SK-N-SH treated with all-trans-retinoic acid at 6 μM for 48 hours (cell line): ENCODE measurements at regions not wholly inside any gene's neighbourhood (a gene's known extent, or its start where the extent isn't known, plus 50 kb on each side); places are given as distances from the start of the nearest gene placed in this dataset.

Experiments used
- ATAC-seq: fragments of 200-7000 bp; cut with Tn5 transposase; 3 replicates; pipeline ENCODE4 v1.9.1; 2020; ENCODE audit warnings: mild to moderate bottlenecking, moderate library complexity
- ARNTL ChIP-seq: fragments of 450-650 bp; formaldehyde crosslinking; IDR thresholded peaks from 2 replicates; pipeline ENCODE4 v1.5.0; 2020; ENCODE audit warnings: low read depth, mild to moderate bottlenecking, moderate library complexity, borderline replicate concordance
- BACH2 ChIP-seq: fragments of 250-450 bp; sonication (Bioruptor Pico); IDR thresholded peaks from 2 replicates; pipeline ENCODE4 v1.9.0; 2021; ENCODE audit warnings: mild to moderate bottlenecking, borderline replicate concordance
- CREB5 ChIP-seq: fragments of 250-450 bp; sonication (Bioruptor Pico); IDR thresholded peaks from 2 replicates; pipeline ENCODE4 v1.5.1; 2020; ENCODE audit warnings: low read depth, mild to moderate bottlenecking, moderate library complexity
- CSDC2 ChIP-seq: fragments of 250-450 bp; sonication (Bioruptor Pico); IDR thresholded peaks from 2 replicates; pipeline ENCODE4 v1.5.0; 2020; ENCODE audit warnings: mild to moderate bottlenecking, moderate library complexity
- CSRNP3 ChIP-seq: fragments of 250-450 bp; sonication (Bioruptor Pico); IDR thresholded peaks from 2 replicates; pipeline ENCODE4 v1.5.1; 2021; ENCODE audit warnings: mild to moderate bottlenecking, moderate library complexity
- ESRRG ChIP-seq: fragments of 250-450 bp; sonication (Bioruptor Pico); IDR thresholded peaks from 2 replicates; pipeline ENCODE4 v1.6.1; 2021; ENCODE audit warnings: mild to moderate bottlenecking
- GLIS3 ChIP-seq: fragments of 250-450 bp; sonication (Bioruptor Pico); IDR thresholded peaks from 2 replicates; pipeline ENCODE4 v1.5.0; 2020; ENCODE audit warnings: mild to moderate bottlenecking, moderate library complexity
- ISL1 ChIP-seq: fragments of 250-450 bp; sonication (Bioruptor Pico); IDR thresholded peaks from 2 replicates; pipeline ENCODE4 v2.1.2; 2022; ENCODE audit warnings: mild to moderate bottlenecking, moderate library complexity
- OSR1 ChIP-seq: fragments of 250-450 bp; sonication (Bioruptor Pico); IDR thresholded peaks from 2 replicates; pipeline ENCODE4 v1.8.0; 2022; ENCODE audit warnings: moderate library complexity, mild to moderate bottlenecking, inconsistent platforms
- PATZ1 ChIP-seq: fragments of 250-450 bp; sonication (Bioruptor Pico); IDR thresholded peaks from 2 replicates; pipeline ENCODE4 v1.8.0; 2020; ENCODE audit warnings: mild to moderate bottlenecking, moderate library complexity, borderline replicate concordance
- POU6F1 ChIP-seq: fragments of 250-450 bp; sonication (Bioruptor Pico); IDR thresholded peaks from 2 replicates; pipeline ENCODE4 v1.8.0; 2021; ENCODE audit warnings: low read depth, mild to moderate bottlenecking, moderate library complexity, borderline replicate concordance
- PPARA ChIP-seq: fragments of 250-450 bp; sonication (Bioruptor Pico); IDR thresholded peaks from 2 replicates; pipeline ENCODE4 v1.5.0; 2020; ENCODE audit warnings: mild to moderate bottlenecking, borderline replicate concordance
- RARB ChIP-seq: fragments of 250-450 bp; sonication (Bioruptor Pico); IDR thresholded peaks from 2 replicates; pipeline ENCODE4 v1.8.0; 2021; ENCODE audit warnings: mild to moderate bottlenecking, moderate library complexity
- SNAI2 ChIP-seq: fragments of 250-450 bp; sonication (Bioruptor Pico); IDR thresholded peaks from 2 replicates; pipeline ENCODE4 v1.5.0; 2020; ENCODE audit warnings: mild to moderate bottlenecking, moderate library complexity
- TCF4 ChIP-seq: fragments of 250-450 bp; sonication (Bioruptor Pico); IDR thresholded peaks from 2 replicates; pipeline ENCODE4 v1.8.0; 2021; ENCODE audit warnings: mild to moderate bottlenecking, moderate library complexity, borderline replicate concordance
- TOX ChIP-seq: fragments of 250-450 bp; sonication (Bioruptor Pico); IDR thresholded peaks from 2 replicates; pipeline ENCODE4 v1.8.0; 2021; ENCODE audit warnings: mild to moderate bottlenecking, moderate library complexity, borderline replicate concordance
- ZC3H10 ChIP-seq: fragments of 250-450 bp; sonication (Bioruptor Pico); IDR thresholded peaks from 2 replicates; pipeline ENCODE4 v1.5.1; 2021; ENCODE audit warnings: mild to moderate bottlenecking, moderate library complexity
- ZFP3 ChIP-seq: fragments of 250-450 bp; sonication (Bioruptor Pico); IDR thresholded peaks from 2 replicates; pipeline ENCODE4 v1.5.0; 2020; ENCODE audit warnings: mild to moderate bottlenecking, moderate library complexity
- ZFP30 ChIP-seq: fragments of 450-650 bp; formaldehyde crosslinking; IDR thresholded peaks from 2 replicates; pipeline ENCODE4 v1.5.0; 2022; ENCODE audit warnings: mild to moderate bottlenecking, moderate library complexity
- ZNF565 ChIP-seq: fragments of 450-650 bp; formaldehyde crosslinking; conservative IDR thresholded peaks from 2 replicates; pipeline ENCODE4 v1.5.0; 2020; ENCODE audit warnings: low read depth, mild to moderate bottlenecking, moderate library complexity
- ZNF70 ChIP-seq: fragments of 450-650 bp; formaldehyde crosslinking; IDR thresholded peaks from 2 replicates; pipeline ENCODE4 v1.5.0; 2020; ENCODE audit warnings: mild to moderate bottlenecking, moderate library complexity
- ZNF8 ChIP-seq: fragments of 450-650 bp; formaldehyde crosslinking; IDR thresholded peaks from 2 replicates; pipeline ENCODE4 v1.5.0; 2020; ENCODE audit warnings: mild to moderate bottlenecking, moderate library complexity

GRCh38 chr2:200026332-200027230 is 71.2 kb downstream of the MAIP1 start:
- TF ChIP-seq TCF4 (no peak), POU6F1 (CRISPR knock-in tag) (no peak), ZNF8 (CRISPR knock-in tag) (peak; percentile 72; the same call in 1 of the 2 replicates)
- TF ChIP-seq, all 23 proteins: peak for 1
- no peak for ATAC-seq

- TF ChIP-seq GLIS3 (CRISPR knock-in tag), result no peak
- TF ChIP-seq ZFP3, result no peak
- no peak for TF ChIP-seq CSRNP3 (CRISPR knock-in tag)
- no peak for TF ChIP-seq ESRRG (CRISPR knock-in tag)
- TF ChIP-seq CREB5 (CRISPR knock-in tag), result no peak
- TF ChIP-seq, all 23 proteins: peak for 0
- ATAC-seq, result no peak
These were observed 73.6 kb downstream of the MAIP1 start for GRCh38 chr2:200028998-200029397.

- ATAC-seq, result no peak
- TF ChIP-seq CSRNP3 (CRISPR knock-in tag) (no peak), ZNF70 (CRISPR knock-in tag) (no peak), SNAI2 (CRISPR knock-in tag) (no peak), GLIS3 (CRISPR knock-in tag) (no peak), BACH2 (CRISPR knock-in tag) (no peak), ZC3H10 (no peak), ESRRG (CRISPR knock-in tag) (no peak), ZFP30 (CRISPR knock-in tag) (no peak), ARNTL (CRISPR knock-in tag) (no peak)
These were observed 77.5 kb downstream of the MAIP1 start for GRCh38 chr2:200032895-200033294.

GRCh38 chr2:200033929-200034328 is 78.5 kb downstream of the MAIP1 start:
- ATAC-seq, result no peak
- no peak for TF ChIP-seq ZNF70 (CRISPR knock-in tag)
- no peak for TF ChIP-seq ISL1 (CRISPR knock-in tag)
- TF ChIP-seq ZC3H10, result no peak
- no peak for TF ChIP-seq ZNF565 (CRISPR knock-in tag)
- no peak for TF ChIP-seq GLIS3 (CRISPR knock-in tag)
- TF ChIP-seq RARB (CRISPR knock-in tag), result no peak
- no peak for TF ChIP-seq PPARA
- no peak for TF ChIP-seq CSRNP3 (CRISPR knock-in tag)
- no peak for TF ChIP-seq ZFP3
- TF ChIP-seq ESRRG (CRISPR knock-in tag), result no peak
- TF ChIP-seq OSR1 (CRISPR knock-in tag), result no peak
- TF ChIP-seq ZFP30 (CRISPR knock-in tag), result no peak
- TF ChIP-seq TCF4, result no peak
- no peak for TF ChIP-seq TOX
- TF ChIP-seq CREB5 (CRISPR knock-in tag), result no peak
- no peak for TF ChIP-seq POU6F1 (CRISPR knock-in tag)
- TF ChIP-seq PATZ1 (CRISPR knock-in tag), result no peak
- TF ChIP-seq CSDC2, result no peak
- TF ChIP-seq, all 23 proteins: peak for 0
